HepG2 (cell line): ENCODE measurements at regions not wholly inside any gene's neighbourhood (a gene's known extent, or its start where the extent isn't known, plus 50 kb on each side); places are given as distances from the start of the nearest gene placed in this dataset.

Experiments
- HHEX ChIP-seq: IDR thresholded peaks from 2 replicates; pipeline ENCODE4 v1.6.1; 2016; ENCODE audit warnings: control low read depth
- IKZF1 ChIP-seq: fragments of 450-650 bp; IDR thresholded peaks from 2 replicates; pipeline ENCODE4 v1.7.1; 2016
- SIN3B ChIP-seq: fragments of 150-350 bp; IDR thresholded peaks from 2 replicates; pipeline ENCODE4 v1.6.1; 2014; ENCODE audit warnings: low read length

DNA sequence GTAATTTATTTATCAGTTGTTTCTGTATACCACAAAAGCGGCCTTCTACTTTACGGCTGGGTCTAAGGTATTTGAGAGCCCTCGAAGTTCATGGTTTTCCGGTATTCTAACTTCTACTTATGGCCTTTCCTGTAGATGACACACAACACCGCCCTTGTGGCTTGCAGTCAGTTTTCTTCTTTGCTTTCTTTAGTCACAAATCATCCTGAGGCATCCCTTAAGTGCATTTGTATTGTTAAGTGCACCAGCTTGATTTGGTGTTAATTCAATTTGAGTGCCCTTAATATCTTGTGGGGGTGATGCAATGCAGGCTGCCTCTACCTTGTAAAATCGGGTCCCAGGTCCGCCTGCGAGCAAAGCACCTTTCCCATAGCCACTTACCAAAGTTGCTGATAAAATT lies 511.9 kb downstream of the CCDC171 start:
- TF ChIP-seq IKZF1 = no peak
- no peak for TF ChIP-seq HHEX
- no peak for TF ChIP-seq SIN3B
